HL-60 (cell line): ENCODE measurements at regions not wholly inside any gene's neighbourhood (a gene's known extent, or its start where the extent isn't known, plus 50 kb on each side); places are given as distances from the start of the nearest gene placed in this dataset.

Source experiments
- DNase-seq, 2 experiments: peaks; one replicate each; pipeline ENCODE4 v3.0.0-alpha.2; 2010 to 2020; ENCODE audit warnings: low read depth in 1 of 2, low spot score in 1 of 2
- H3K27ac ChIP-seq: fragments of 250-450 bp; sonication (Bioruptor Pico); replicated peaks from 2 replicates; pipeline ENCODE4 v1.5.1; 2020; ENCODE audit warnings: mild to moderate bottlenecking, moderate library complexity
- H3K27me3 ChIP-seq: fragments of 250-450 bp; sonication (Bioruptor Pico); 2 replicates; pipeline ENCODE4 v1.5.1; 2021; ENCODE audit warnings: mild to moderate bottlenecking, moderate library complexity; ENCODE audit not compliant: insufficient read depth, poor library complexity, severe bottlenecking
- H3K4me3 ChIP-seq: replicated peaks from 2 replicates; pipeline ENCODE4 v1.5.1; 2011; ENCODE audit warnings: mild to moderate bottlenecking, control low read depth, low read length; ENCODE audit not compliant: insufficient read depth
- GABPA ChIP-seq: IDR thresholded peaks from 2 replicates; pipeline ENCODE4 v1.6.1; 2012; ENCODE audit warnings: low read depth
- POLR2AphosphoS5 ChIP-seq: IDR thresholded peaks from 2 replicates; pipeline ENCODE4 v1.6.1; 2012; ENCODE audit warnings: low read depth
- REST ChIP-seq: IDR thresholded peaks from 2 replicates; pipeline ENCODE4 v1.6.1; 2012; ENCODE audit warnings: low read depth; ENCODE audit not compliant: insufficient replicate concordance
- SPI1 ChIP-seq: IDR thresholded peaks from 2 replicates; pipeline ENCODE4 v1.6.1; 2012; ENCODE audit warnings: low read depth, mild to moderate bottlenecking, borderline replicate concordance
- TF ChIP-seq, protein P1 (sequence below): IDR thresholded peaks from one replicate; pipeline ENCODE4 v1.5.1; 2011; ENCODE audit warnings: low read length, control low read depth, inconsistent platforms; ENCODE audit not compliant: insufficient read depth

- Histone ChIP-seq H3K4me3 (no peak overlapping the region), H3K27me3 (no peaks in the 10 kb centered on the region), H3K27ac (no peak overlapping the region)
- no peak for DNase-seq
- TF ChIP-seq SPI1 (no peak), REST (no peak), POLR2AphosphoS5 (no peak), GABPA (no peak)
- TF ChIP-seq, protein P1, sequence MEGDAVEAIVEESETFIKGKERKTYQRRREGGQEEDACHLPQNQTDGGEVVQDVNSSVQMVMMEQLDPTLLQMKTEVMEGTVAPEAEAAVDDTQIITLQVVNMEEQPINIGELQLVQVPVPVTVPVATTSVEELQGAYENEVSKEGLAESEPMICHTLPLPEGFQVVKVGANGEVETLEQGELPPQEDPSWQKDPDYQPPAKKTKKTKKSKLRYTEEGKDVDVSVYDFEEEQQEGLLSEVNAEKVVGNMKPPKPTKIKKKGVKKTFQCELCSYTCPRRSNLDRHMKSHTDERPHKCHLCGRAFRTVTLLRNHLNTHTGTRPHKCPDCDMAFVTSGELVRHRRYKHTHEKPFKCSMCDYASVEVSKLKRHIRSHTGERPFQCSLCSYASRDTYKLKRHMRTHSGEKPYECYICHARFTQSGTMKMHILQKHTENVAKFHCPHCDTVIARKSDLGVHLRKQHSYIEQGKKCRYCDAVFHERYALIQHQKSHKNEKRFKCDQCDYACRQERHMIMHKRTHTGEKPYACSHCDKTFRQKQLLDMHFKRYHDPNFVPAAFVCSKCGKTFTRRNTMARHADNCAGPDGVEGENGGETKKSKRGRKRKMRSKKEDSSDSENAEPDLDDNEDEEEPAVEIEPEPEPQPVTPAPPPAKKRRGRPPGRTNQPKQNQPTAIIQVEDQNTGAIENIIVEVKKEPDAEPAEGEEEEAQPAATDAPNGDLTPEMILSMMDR = no peak
These were observed 542.0 kb downstream of the TNS3 start for GRCh38 chr7:47039904-47040303.

DNA sequence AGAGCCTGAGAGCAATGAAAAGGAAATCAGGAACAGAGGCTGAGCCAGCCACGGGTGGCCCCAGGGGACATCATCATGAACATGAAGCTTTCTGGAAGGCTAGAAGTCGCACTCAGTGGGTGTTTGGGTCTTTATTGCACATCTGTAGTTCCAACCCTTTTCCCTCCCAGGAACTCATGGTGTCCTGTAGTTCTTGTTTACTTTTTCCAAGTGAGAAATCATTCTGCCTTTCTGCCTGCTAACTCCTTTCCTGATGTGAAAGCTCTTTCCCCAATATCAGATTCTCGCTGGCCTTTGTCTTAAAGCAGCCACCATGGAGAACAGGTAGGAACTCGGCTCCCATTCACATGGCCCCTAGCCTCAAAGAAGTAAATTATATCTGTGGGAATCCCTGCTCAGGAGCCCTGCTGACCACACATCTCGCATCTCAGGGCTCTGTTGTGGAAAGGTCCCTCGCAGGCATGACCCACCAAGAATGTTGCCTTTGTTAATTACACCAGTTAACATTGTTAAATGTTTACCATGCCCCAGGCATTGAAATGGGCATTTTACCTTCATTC, 542.7 kb downstream of the TNS3 start:
- no peak overlapping the region for H3K4me3 ChIP-seq
- no peak overlapping the region for H3K27ac ChIP-seq
- no peaks in the 10 kb centered on the region for H3K27me3 ChIP-seq
- no peak for DNase-seq
- TF ChIP-seq REST (no peak), GABPA (no peak)

- DNase-seq = no peak
- TF ChIP-seq POLR2AphosphoS5 (no peak), SPI1 (no peak), REST (no peak), GABPA (no peak)
- TF ChIP-seq, protein P1 = no peak
- no peaks in the 10 kb centered on the region for H3K27me3 ChIP-seq
- H3K4me3 ChIP-seq = no peak overlapping the region
- H3K27ac ChIP-seq = no peak overlapping the region
These were observed 543.3 kb downstream of the TNS3 start for GRCh38 chr7:47038621-47039020.
